ENCODE measurements at regions not wholly inside any gene's neighbourhood (a gene's known extent, or its start where the extent isn't known, plus 50 kb on each side); places are given as distances from the start of the nearest gene placed in this dataset.

- no peak for DNase-seq
These were observed 428.8 kb upstream of the ID4 start for GRCh38 chr6:19408331-19408730.

- DNase-seq = no peak
These were observed 426.7 kb upstream of the ID4 start for GRCh38 chr6:19410481-19410880.

GRCh38 chr6:19413323-19413722, 423.8 kb upstream of the ID4 start:
- DNase-seq = no peak

DNA sequence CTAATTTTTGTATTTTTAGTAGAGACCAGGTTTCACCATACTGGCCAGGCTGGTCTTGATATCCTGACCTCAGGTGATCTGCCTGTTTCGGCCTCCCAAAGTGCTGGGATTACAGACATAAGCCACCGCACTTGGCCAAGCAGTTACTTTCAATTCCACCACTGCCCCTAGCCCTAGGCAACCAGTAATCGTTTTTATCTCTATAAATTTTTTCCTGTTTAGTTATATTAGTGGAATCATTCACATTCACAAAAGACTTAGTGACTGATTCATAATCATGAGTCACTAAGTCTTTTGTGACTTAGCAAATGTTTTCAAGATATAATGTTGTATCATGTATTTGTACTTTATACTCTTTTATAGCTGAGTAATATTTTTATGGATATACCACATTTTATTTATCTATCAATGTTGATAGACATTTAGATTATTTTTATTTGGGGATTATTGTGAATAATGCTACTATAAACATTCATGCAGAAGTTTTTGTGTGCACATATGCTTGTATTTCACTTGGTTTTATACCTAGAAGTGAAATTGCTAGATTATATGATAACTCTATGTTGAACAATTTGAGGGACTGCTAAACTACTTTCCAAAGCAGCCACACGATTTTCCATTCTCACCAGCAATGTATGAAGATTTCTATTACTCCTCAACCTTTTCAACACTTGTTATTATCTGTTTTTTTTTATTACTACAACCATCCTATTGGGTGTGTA, 421.4 kb upstream of the ID4 start:
- no peak for DNase-seq

DNA sequence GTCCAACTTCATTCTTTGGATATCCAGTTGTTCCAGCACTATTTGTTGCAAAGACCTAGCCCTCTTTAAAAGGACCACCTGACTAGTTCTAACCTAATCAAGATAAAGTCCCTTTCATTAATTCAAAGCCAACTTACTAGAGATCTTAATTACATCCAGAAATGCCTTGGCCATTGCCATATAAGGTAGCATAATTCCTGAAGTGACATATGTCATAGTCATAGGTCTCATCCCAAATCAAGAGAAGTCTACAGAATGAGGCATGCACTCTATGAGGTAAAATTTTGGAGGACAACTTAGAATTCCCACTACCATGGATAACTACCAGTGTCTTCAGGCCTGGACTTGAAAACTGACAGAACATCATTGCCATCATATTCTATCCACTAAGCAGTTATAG, 420.4 kb upstream of the ID4 start:
- DNase-seq = no peak

DNA sequence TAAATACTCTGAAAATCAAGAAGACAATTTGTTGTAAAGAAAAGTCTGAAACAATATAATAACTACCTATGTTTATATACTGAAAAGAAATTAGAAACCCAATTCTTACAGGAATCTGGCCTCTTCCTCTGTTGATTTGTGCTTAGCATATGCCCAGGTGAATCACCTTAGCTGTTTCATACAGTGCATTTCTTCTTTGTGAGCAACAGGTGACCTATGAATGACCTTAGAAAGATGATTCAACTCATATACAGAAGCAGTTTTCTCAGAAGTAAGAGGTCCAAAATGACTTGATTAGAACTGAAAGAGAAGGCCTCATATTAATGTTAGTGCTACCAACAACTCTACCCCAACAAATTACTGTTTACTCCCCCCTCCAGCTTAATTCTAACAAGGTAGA, 419.5 kb upstream of the ID4 start:
- no peak for DNase-seq

GRCh38 chr6:19424853-19425252, 412.3 kb upstream of the ID4 start:
- DNase-seq = no peak

- no peak for DNase-seq
These were observed 409.6 kb upstream of the ID4 start for GRCh38 chr6:19427548-19427947.

DNA sequence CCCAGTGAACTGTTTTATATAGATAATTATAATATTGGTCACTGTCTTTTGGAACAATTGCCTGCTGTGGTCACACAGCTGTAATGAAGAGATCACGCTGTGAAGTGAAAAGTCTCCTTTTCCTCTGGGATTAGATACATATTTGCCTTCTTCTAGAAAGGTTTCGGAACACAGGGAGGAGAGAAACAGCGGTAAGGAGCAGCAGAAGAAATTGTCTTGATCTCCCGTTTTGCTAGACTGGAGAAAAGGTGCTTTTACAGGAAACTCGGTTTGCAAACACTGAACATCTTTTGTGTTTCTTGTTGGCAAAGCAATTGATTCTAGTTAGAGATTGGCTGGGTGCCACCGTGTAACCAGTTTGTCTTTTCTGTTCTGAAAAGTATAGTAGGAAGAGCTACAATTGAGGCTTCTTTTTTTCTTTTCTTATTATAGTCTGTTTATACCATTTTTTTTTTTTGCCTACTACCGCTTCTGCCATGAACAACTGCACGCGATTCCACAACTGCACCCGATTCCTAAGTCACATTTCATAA, 404.1 kb upstream of the ID4 start:
- DNase-seq = no peak

- DNase-seq = no peak
These were observed 403.1 kb upstream of the ID4 start for GRCh38 chr6:19434065-19434464.

DNA sequence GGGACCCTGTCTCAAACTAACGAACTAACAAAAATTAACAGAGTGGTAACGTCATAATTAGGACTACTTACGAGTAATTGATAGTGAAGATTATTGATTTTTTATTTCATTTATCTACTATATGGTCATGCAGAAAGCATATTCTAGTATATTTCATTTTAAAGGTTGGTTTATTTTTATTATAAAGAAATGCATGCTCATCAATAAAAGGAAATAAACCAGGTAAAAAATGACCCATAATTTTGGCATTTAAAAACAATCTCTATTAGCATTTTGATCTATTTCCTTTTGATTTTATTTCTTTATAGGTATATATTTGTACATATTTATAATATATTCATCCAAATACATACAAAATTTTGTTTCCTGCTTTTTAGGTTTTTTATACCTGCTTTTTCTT, 401.4 kb upstream of the ID4 start:
- no peak for DNase-seq

DNA sequence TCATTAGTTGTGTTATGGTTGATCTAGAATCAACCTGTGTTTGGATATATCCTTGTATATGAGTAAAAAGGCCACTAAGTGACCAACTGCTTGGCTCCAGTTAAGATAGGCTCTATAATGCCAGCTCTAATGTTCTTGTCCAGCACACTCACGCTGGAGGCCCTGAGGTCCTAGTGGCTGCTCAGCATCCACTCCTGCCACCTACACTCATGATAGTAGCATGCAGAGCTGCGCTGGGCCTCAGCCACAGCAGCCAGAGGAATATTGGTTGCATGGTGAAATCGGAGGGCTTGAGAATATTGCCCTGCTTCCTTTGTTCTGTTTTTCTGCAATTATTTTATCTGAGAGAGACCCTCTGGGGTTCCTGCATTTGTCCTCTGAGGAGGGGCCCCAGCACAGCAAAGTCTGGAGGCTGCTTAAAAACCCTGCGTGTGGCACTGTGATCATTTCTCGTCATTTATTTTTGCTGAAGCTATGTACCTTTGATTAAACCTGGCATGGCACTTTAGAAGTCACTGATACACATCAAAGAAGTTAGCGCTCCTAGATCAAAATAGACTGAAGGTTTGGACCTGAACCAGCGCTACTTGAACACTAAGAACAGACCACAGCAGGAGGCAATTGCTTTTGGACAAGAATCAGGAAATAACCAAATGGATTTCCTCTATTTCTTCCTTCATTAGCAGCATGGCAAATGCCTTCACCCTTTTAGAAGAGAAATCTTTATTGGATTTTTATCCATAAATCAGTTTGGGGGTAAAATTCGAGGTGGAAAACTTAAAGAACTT, 398.4 kb upstream of the ID4 start:
- no peak for DNase-seq

- no peak for DNase-seq
These were observed 396.6 kb upstream of the ID4 start for GRCh38 chr6:19440531-19440930.

DNA sequence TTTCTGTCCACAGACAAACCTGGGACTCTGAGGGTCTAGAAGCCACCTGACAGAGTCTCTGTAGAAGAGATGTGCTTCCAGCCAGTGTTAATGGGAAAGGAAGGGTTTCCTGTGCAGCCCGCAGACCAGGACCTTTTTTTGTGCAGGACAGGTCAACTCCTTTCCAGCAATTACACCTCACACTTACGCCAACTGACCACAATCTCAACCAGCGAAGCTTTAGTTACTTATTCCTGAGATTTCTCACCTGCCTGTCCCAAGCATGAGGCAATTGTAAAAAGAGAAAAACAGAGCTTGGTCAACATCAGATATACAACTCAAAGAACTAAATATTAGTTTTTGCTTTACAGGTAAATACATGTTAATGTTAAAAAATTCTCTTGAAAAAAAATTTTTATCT, 393.8 kb upstream of the ID4 start:
- no peak for DNase-seq

GRCh38 chr6:19444041-19444440, 393.1 kb upstream of the ID4 start:
- DNase-seq = no peak

DNA sequence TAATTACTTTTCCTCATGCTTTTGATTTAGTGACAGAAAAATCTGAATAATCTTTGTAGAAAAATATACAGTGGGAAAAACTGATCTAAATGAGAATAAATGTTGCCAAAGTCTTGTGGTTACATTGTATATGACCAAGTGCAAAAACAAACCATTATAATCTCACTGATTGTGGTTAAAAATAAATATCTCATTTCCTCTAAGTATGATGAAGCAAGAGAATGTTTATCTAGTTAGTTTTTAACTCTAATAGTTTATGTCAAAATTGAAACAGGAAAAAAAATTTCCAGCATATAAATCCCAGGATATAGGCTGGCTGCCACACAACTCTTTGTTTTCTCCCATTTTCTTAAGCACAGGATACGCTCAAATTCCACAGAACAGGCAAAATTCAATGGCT, 392.7 kb upstream of the ID4 start:
- no peak for DNase-seq

DNA sequence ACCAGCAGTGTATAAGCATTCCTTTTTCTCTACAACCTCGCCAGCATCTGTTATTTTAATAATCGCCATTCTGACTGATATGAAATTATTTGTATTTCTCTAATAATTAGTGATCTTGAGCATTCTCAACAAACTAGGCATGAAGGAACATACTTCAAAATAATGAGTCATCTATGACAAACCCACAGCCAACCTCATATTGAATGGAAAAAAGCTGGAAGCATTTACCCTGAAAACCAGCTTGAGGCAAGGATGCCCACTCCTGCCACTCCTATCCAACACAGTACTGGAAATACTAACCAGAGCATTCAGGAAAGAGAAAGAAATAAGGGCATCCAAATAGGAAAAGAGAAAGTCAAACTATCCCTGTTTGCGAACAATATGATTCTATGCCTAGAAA, 390.6 kb upstream of the ID4 start:
- no peak for DNase-seq

- no peak for DNase-seq
These were observed 386.5 kb upstream of the ID4 start for GRCh38 chr6:19450651-19451050.

DNA sequence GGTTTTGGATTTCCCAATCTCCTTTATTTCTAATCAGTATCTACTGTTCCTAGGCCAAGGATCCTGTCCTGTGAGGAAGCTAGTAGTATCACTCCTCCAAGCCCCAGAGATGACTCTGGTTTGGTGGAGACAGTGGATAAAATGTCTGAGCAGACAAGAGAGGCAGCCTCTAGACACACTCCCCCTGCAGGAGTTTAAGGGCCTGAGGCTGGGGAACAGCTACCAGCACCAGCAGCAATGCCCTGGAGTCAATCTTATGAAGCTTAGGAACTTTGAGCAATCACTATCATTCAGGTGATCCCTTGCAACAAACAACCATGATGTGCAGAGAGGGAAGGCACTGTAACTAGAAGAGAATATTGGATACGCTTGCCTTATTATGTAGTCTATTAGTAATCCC, 384.7 kb upstream of the ID4 start:
- no peak for DNase-seq

- DNase-seq = no peak
These were observed 383.0 kb upstream of the ID4 start for GRCh38 chr6:19454001-19454720.

GRCh38 chr6:19454721-19455392, 382.3 kb upstream of the ID4 start:
- DNase-seq = no peak

DNA sequence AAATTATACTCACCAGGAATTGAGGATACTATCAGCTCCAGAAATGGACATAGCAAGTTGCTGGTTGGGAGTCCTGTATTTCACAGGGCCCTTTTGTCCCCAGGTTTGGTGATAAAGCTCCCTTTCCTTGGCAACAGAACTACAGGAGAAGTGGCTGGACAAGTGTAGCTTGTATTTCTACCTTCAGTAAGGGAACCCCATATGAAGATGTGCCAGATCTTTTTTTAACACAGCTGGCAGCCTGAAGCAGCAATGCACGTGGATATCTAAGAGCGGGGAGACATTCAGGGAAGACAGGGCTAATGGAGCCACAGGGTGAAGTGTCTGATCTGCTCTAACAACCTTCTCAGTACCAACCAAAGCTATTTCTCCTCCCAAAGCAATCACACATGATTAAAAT, 373.9 kb upstream of the ID4 start:
- no peak for DNase-seq

Measured in muscle of arm (tissue), 1 donor.